ENCODE measurements at regions not wholly inside any gene's neighbourhood (a gene's known extent, or its start where the extent isn't known, plus 50 kb on each side); places are given as distances from the start of the nearest gene placed in this dataset.

DNA sequence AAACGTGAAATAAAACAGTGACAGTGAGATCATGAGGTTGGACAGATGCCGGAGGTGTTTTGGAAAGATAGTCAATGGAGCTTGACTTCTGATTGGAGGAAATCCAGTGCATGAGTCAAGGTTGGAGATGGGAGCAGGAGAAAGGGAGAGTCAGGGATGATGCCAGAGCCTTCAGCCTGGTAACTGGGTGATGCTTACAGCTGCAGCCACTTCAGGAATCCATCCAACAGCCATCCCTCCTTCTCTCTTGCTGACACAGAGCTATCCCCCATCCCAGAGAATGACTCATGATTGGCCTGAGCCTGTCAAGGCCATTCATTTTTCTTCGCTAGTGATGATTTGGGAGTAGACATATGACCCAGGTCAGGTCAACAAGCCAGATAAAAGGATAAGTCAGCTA lies 112.8 kb downstream of the SAMD5 start:
- Histone ChIP-seq H3K9me3 (replicated peaks; ENCODE audit: low read length) (no peaks in the 10 kb centered on the region), H3K4me3 (ENCODE audit: low read length) (no peak overlapping the region), H3K9ac (ENCODE audit: low read depth, low read length) (no peak overlapping the region), H3K4me1 (ENCODE audit: control insufficient read depth, insufficient read depth, low read length) (peaks cover 8% of the 10 kb centered on the region), H3K4me2 (ENCODE audit: low read length) (no peak overlapping the region), H3K27me3 (ENCODE audit: control insufficient read depth, insufficient read depth, low read length) (peaks cover 12% of the 10 kb centered on the region), H3K36me3 (ENCODE audit: insufficient read depth, low read length) (no peaks in the 10 kb centered on the region)

DNA sequence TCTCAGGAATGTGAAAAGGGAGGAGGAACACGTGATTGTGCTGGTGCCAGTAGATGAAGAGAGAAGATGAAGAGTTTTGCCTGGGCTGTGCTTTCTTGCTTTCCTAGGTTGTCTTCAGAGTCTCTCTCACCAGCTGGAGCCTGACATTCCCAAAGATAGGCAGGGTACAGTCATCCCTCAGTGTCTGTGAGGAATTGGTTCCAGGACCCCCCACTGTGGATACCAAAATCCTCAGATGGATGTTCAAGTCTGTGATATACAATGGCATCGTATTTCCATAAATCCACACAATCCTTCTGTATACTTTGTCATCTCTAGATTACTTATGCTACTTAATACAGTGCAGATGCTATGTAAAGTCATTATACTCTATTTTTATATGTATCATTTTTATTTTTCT lies 113.5 kb downstream of the SAMD5 start:
- Histone ChIP-seq H3K4me2 (ENCODE audit: low read length) (no peak overlapping the region), H3K4me3 (ENCODE audit: low read length) (no peak overlapping the region), H3K27me3 (ENCODE audit: control insufficient read depth, insufficient read depth, low read length) (peaks cover 12% of the 10 kb centered on the region), H3K36me3 (ENCODE audit: insufficient read depth, low read length) (no peaks in the 10 kb centered on the region), H3K4me1 (ENCODE audit: control insufficient read depth, insufficient read depth, low read length) (peaks cover 8% of the 10 kb centered on the region), H3K9me3 (replicated peaks; ENCODE audit: low read length) (no peaks in the 10 kb centered on the region), H3K9ac (ENCODE audit: low read depth, low read length) (no peak overlapping the region)

DNA sequence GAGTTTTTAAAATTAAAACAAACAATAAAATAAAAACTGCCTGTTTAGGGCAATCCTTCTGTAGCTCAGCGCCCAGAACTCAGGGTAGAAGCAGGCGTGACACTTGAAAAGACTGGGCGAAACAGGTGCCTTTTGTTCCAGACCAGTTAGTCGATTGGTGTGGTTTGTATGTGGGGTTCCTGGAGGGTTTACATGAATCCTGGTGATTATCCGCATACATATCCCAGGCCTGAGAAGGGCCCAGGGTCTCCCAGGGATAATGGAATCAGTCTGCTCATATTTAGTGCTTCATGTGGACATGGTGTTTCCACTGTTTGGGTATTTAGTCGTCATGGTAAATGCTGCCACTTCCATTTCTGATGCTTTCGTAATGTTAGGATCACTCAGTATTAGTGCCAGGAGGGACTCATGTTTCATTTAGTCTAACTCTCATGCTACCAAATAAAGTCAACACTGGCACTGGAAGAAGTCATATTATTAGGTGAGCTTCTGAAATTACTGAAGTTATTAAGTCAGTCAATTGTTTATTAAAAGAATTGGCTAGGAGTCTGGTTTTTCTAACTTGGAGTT lies 116.5 kb downstream of the SAMD5 start:
- Histone ChIP-seq H3K36me3 (ENCODE audit: insufficient read depth, low read length) (no peaks in the 10 kb centered on the region), H3K4me1 (ENCODE audit: control insufficient read depth, insufficient read depth, low read length) (peaks cover 8% of the 10 kb centered on the region), H3K9me3 (replicated peaks; ENCODE audit: low read length) (no peaks in the 10 kb centered on the region), H3K4me2 (ENCODE audit: low read length) (no peak overlapping the region), H3K27me3 (ENCODE audit: control insufficient read depth, insufficient read depth, low read length) (peaks cover 3% of the 10 kb centered on the region), H3K9ac (ENCODE audit: low read depth, low read length) (no peak overlapping the region), H3K4me3 (ENCODE audit: low read length) (no peak overlapping the region)

DNA sequence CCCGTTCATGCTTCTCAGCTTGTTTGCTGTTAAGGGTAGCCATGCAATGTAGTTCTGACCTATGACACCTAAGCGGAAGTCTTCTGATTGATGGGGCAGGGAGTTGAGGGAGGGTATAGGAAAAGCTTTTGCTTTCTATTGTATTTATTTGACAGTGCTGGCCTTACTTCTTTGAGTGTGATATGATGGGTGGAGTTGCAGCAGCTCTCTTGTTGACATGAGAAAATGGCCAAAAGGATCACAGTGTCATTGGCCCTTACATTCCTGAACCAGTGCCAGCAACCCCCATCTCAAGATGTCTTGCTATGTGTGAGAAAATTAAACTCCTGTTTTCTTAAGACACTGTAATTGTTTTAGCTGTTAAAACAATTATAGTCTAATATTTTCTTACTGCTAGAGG lies 117.5 kb downstream of the SAMD5 start:
- Histone ChIP-seq H3K9ac (ENCODE audit: low read depth, low read length) (no peak overlapping the region), H3K9me3 (replicated peaks; ENCODE audit: low read length) (no peaks in the 10 kb centered on the region), H3K4me2 (ENCODE audit: low read length) (no peak overlapping the region), H3K4me3 (ENCODE audit: low read length) (no peak overlapping the region), H3K36me3 (ENCODE audit: insufficient read depth, low read length) (no peaks in the 10 kb centered on the region), H3K27me3 (ENCODE audit: control insufficient read depth, insufficient read depth, low read length) (no peaks in the 10 kb centered on the region), H3K4me1 (ENCODE audit: control insufficient read depth, insufficient read depth, low read length) (peaks cover 8% of the 10 kb centered on the region)

DNA sequence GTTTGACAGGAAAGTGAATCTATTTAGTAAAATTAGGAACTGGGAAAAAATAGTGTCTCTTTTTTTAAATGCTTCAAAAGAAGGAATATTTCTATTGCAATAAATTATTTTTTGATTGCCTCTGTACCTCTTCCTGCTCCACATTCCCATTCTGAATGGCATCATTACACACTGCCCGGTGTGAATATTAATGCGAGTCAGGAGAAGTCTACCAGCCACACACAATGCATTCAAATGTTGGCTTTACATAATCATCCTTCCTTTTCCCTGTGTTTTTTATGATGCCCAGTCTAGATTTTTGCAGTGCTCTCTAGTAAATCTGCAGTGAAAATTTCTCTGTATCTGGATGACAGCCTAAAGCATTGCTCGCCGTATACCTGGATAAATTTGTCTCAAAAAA lies 118.9 kb downstream of the SAMD5 start:
- H3K36me3 ChIP-seq (ENCODE audit: insufficient read depth, low read length), result no peaks in the 10 kb centered on the region
- H3K4me3 ChIP-seq (ENCODE audit: low read length), result no peak overlapping the region
- no peak overlapping the region for H3K4me2 ChIP-seq (ENCODE audit: low read length)
- H3K9me3 ChIP-seq (replicated peaks; ENCODE audit: low read length), result no peaks in the 10 kb centered on the region
- H3K27me3 ChIP-seq (ENCODE audit: control insufficient read depth, insufficient read depth, low read length), result no peaks in the 10 kb centered on the region
- H3K4me1 ChIP-seq (ENCODE audit: control insufficient read depth, insufficient read depth, low read length), result no peaks in the 10 kb centered on the region
- no peak overlapping the region for H3K9ac ChIP-seq (ENCODE audit: low read depth, low read length)

DNA sequence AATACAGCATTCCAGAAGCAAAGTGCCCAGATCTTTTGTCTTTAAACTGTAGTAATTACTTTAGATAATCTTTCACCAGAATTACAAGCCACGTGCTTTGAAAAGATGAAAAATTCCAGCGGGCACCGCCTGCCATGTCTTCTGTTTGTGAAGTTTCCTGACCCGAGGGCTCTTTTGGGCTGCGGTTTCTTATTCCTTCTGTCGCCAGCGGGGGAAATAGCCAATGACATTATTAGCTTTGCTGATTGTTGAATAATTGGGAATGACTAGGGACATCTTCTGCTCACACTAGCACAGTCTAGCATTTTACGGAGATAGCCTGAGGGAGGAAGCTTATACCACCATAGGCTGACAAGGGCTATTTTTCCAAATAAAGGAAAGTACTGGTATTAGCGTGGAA lies 124.7 kb downstream of the SAMD5 start:
- no peaks in the 10 kb centered on the region for H3K27me3 ChIP-seq (ENCODE audit: control insufficient read depth, insufficient read depth, low read length)
- peaks cover 3% of the 10 kb centered on the region for H3K4me1 ChIP-seq (ENCODE audit: control insufficient read depth, insufficient read depth, low read length)
- H3K4me3 ChIP-seq (ENCODE audit: low read length), result no peak overlapping the region
- no peak overlapping the region for H3K9ac ChIP-seq (ENCODE audit: low read depth, low read length)
- no peak overlapping the region for H3K4me2 ChIP-seq (ENCODE audit: low read length)
- no peaks in the 10 kb centered on the region for H3K36me3 ChIP-seq (ENCODE audit: insufficient read depth, low read length)
- no peaks in the 10 kb centered on the region for H3K9me3 ChIP-seq (replicated peaks; ENCODE audit: low read length)

DNA sequence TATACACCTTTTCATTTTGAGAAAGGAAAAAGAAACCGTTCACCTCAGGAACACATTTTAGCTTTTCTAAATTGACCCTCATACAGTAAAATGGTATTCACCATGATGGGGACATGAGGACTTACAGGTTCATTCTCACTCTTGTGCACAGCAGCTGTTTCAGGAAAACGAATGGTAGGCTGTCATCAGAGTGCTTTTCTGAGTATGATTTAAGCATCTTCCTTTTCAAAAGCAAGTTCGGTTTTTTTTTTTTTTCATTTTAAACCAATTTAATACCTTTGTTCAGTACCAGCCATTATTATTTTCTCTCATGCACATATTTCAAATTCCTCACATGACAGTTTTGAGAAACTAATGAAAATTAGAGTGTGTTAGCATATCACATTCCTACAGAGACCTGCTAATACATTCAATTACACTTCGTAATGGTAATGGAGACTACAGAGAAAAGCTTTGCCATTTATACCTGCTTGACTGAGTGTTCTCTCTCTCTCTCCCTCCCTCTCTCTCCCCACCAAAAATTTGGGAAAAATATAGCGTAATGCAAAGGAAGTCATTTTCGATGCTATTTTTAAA lies 129.2 kb downstream of the SAMD5 start:
- H3K4me3 ChIP-seq (ENCODE audit: low read length), result no peak overlapping the region

DNA sequence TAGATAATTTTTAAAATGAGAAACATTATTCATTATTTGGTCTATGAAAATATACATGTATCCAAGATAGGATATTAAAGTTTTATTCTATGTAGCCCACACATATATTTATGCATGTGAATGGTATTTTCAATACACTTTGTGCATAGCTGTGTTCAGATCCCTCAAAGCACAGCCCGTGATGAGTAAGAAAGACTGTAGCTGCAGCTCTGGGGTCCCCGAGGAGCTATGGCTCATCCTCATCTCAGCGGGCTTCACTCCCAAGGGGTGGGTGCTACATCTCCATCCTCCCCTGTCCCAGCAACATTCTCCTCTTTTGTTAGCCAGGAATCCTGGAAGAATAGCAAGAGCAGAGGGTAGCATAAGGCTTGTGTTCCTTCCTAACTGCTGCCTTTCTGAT lies 130.8 kb downstream of the SAMD5 start:
- Histone ChIP-seq H3K36me3 (ENCODE audit: insufficient read depth, low read length) (no peaks in the 10 kb centered on the region), H3K4me1 (ENCODE audit: control insufficient read depth, insufficient read depth, low read length) (peaks cover 6% of the 10 kb centered on the region), H3K9ac (ENCODE audit: low read depth, low read length) (no peak overlapping the region), H3K4me3 (ENCODE audit: low read length) (no peak overlapping the region), H3K4me2 (ENCODE audit: low read length) (no peak overlapping the region), H3K9me3 (replicated peaks; ENCODE audit: low read length) (no peaks in the 10 kb centered on the region), H3K27me3 (ENCODE audit: control insufficient read depth, insufficient read depth, low read length) (peaks cover 3% of the 10 kb centered on the region)

More for the DNA sequence above, 129.2 kb downstream of the SAMD5 start:
- H3K27me3 ChIP-seq (ENCODE audit: control insufficient read depth, insufficient read depth, low read length), result peaks cover 3% of the 10 kb centered on the region
- no peaks in the 10 kb centered on the region for H3K36me3 ChIP-seq (ENCODE audit: insufficient read depth, low read length)
- H3K4me1 ChIP-seq (ENCODE audit: control insufficient read depth, insufficient read depth, low read length), result peaks cover 7% of the 10 kb centered on the region
- H3K9ac ChIP-seq (ENCODE audit: low read depth, low read length), result no peak overlapping the region
- no peaks in the 10 kb centered on the region for H3K9me3 ChIP-seq (replicated peaks; ENCODE audit: low read length)
- no peak overlapping the region for H3K4me2 ChIP-seq (ENCODE audit: low read length)

DNA sequence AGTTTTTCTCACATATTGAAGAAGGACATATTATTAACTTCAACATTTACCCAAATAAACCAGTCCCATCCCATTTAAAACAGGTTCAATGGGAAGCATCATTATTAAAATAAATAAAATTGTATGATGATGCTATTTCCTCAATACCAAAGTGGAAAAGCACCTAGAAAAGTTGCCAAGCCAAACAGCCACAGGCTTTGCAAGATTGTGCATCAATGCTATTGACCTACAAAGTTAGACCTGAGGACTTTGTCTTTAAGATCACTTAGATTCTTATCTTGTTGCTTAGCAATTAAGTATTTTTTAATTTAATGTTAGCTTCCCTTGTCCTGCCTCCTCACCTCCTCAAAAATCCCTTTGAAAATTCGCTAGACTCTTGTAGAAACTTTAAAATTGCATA lies 132.1 kb downstream of the SAMD5 start:
- Histone ChIP-seq H3K9me3 (replicated peaks; ENCODE audit: low read length) (no peaks in the 10 kb centered on the region), H3K9ac (ENCODE audit: low read depth, low read length) (no peak overlapping the region), H3K4me2 (ENCODE audit: low read length) (no peak overlapping the region), H3K27me3 (ENCODE audit: control insufficient read depth, insufficient read depth, low read length) (peaks cover 3% of the 10 kb centered on the region), H3K4me1 (ENCODE audit: control insufficient read depth, insufficient read depth, low read length) (peaks cover 6% of the 10 kb centered on the region), H3K36me3 (ENCODE audit: insufficient read depth, low read length) (no peaks in the 10 kb centered on the region), H3K4me3 (ENCODE audit: low read length) (no peak overlapping the region)

DNA sequence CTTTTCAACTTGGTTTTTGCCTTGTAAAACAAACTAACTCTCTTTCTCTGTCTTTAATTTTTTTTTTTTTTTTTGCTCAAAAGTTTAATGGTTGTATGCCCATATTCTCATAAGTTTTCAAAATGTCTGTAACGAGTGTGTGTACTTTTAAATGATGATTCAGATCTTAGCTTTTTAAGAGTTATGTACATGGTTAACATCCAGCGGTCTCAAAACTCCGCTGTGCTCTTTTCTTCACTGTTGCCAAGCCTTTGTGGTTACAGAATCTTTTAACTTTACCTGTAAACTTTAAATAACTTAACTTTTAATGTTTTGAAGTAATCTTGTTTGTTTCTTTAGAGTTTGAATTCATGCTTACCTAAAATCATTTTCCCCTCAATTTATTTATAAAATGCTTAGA lies 133.0 kb downstream of the SAMD5 start:
- H3K4me1 ChIP-seq (ENCODE audit: control insufficient read depth, insufficient read depth, low read length), result peaks cover 6% of the 10 kb centered on the region
- no peaks in the 10 kb centered on the region for H3K36me3 ChIP-seq (ENCODE audit: insufficient read depth, low read length)
- H3K4me2 ChIP-seq (ENCODE audit: low read length), result no peak overlapping the region
- H3K9me3 ChIP-seq (replicated peaks; ENCODE audit: low read length), result no peaks in the 10 kb centered on the region
- peaks cover 3% of the 10 kb centered on the region for H3K27me3 ChIP-seq (ENCODE audit: control insufficient read depth, insufficient read depth, low read length)
- H3K9ac ChIP-seq (ENCODE audit: low read depth, low read length), result no peak overlapping the region
- H3K4me3 ChIP-seq (ENCODE audit: low read length), result no peak overlapping the region

DNA sequence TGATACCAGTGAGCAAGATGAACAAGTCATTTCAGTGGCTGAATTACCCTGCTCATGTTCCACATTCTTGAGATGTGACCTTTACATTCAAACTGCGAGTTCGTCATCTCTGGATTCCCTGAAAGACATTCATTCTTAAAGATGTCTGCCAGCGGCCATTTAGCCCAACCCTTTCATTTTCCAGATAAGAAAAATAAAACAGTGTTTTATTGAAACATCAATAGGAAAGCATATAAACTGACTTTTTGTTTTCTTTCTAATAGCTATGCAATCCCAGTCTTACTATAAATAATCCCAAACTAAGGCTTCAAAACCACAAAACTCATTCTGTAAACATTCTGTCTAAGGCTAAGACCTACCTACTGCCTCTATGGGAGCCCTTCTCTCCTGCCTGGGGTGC lies 134.0 kb downstream of the SAMD5 start:
- Histone ChIP-seq H3K9ac (ENCODE audit: low read depth, low read length) (no peak overlapping the region), H3K9me3 (replicated peaks; ENCODE audit: low read length) (no peaks in the 10 kb centered on the region), H3K4me3 (ENCODE audit: low read length) (no peak overlapping the region), H3K4me2 (ENCODE audit: low read length) (no peak overlapping the region), H3K36me3 (ENCODE audit: insufficient read depth, low read length) (no peaks in the 10 kb centered on the region), H3K4me1 (ENCODE audit: control insufficient read depth, insufficient read depth, low read length) (peaks cover 6% of the 10 kb centered on the region), H3K27me3 (ENCODE audit: control insufficient read depth, insufficient read depth, low read length) (peaks cover 3% of the 10 kb centered on the region)
